NOMO-1 (cell line): ENCODE measurements at regions not wholly inside any gene's neighbourhood (a gene's known extent, or its start where the extent isn't known, plus 50 kb on each side); places are given as distances from the start of the nearest gene placed in this dataset.

ENCODE experiments used
- DNase-seq, 2 experiments: peaks; one replicate each; lab custom pipeline; 2025; ENCODE audit not compliant: unreplicated experiment in 2 of 2; lab: John Stamatoyannopoulos, UW

DNA sequence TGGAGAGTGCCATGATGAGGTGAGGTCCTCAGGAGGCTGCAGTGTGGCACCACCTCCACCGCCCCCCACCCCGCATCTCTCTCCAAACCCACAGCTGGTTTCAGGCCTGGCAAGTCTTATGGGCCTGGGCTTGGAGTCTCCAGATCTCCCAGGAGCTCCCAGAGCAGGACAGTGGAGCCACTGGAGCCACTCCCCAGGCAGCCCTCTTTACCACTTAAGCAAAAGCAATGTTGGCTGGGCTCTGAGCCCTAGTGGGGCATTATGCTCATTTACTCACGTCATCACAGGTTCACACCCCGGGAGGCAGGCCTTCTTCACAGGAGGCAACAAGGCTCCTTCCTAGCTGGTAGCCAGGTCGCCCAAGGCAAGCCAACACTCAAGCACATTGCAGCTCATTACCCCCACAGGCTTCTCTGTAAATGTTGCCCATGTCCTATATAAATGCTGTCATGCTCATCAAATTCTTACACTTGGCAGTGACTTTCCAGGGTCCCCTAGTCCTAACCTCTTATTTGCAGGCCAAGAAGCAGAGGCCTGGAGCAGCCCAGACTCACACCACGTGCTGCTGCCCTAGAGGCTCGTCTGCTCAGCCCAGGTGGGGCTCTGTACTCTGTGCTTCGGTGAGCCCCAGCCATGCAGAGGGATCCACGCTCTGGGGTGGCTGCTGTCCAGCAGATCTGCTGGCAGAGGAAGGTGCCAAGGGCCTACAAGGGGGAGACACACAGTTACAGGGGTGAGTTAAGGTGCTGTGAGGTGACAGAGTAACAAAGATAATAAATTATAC, 459.3 kb downstream of the MATN1 start:
- no peak for DNase-seq

GRCh38 chr1:30263405-30263804, 460.0 kb downstream of the MATN1 start:
- no peak for DNase-seq

- DNase-seq = no peak
Observed at GRCh38 chr1:30262158-30262557, 461.2 kb downstream of the MATN1 start.

DNA sequence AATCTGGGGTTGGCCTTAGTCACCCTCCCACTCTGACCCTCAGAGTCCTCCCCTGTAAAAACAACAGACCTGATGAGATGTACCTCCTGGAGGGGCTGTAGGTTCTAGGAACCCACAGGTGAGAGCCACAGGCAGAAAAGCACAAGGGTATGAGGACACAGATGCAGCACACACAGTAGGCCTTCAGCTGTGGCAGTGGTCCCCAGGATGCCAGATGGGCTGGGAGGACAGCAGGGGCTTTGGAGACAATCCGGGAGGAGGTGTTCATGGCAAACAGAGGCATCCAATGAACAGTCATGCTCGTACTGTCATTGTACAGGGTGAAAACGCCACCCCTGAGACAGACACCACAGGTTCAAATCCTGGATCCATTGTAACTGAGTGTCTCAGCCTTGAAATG, 463.1 kb downstream of the MATN1 start:
- no peak for DNase-seq

GRCh38 chr1:30259631-30260030, 463.8 kb downstream of the MATN1 start:
- DNase-seq = no peak

- no peak for DNase-seq
Observed at GRCh38 chr1:30258876-30259275, 464.5 kb downstream of the MATN1 start.

- DNase-seq = no peak
Observed at GRCh38 chr1:30258471-30258870, 464.9 kb downstream of the MATN1 start.

DNA sequence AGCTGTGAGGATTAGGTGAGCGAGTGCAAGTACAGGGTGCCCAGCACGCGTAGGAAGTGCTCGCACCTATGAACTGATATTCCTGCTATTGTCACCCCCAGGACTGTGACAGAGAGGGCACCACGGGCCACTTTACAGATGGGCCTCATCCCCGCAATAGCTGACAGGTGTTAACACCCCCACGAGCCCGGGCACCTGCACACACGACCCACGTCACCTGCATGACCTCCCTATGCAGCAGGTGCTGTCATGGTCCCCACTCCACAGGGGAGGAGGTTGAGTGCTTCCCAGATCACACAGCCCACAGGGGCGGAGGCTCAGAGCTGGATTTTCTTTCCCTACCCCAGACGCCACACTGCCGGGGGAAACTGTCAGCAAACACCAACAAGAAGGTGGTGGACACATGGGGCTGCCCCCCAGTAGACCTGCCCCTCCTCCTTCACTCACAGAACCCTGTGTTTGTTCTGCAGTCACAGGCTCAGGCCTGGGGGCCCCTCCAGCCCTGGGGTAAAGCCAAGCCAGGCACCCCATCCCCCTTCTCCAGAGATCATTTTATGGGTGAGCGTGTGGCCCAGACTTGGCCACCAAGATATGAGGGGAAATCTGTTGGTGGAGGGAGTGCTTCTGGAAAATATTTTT, 465.5 kb downstream of the MATN1 start:
- DNase-seq = no peak

GRCh38 chr1:30257322-30257721, 466.1 kb downstream of the MATN1 start:
- no peak for DNase-seq

DNA sequence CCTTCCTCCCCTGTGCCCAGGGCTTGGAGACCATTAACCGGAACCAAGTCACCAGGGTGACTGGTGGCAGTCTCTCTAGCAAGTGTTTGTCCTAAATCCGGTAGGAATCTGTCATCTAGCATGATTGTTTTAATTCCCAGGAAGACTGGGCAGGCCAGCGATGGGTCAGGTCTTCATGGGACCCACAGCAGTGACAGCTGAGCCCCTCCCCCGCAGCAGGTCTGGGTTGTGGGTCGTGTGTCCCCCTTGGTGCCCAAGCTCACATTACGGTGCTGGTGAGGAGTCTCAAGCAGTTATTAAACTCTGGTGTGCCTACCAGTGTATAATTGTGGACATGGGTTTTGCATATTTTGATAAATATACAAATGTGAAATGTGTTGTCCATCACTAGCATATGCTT, 466.5 kb downstream of the MATN1 start:
- DNase-seq = no peak

DNA sequence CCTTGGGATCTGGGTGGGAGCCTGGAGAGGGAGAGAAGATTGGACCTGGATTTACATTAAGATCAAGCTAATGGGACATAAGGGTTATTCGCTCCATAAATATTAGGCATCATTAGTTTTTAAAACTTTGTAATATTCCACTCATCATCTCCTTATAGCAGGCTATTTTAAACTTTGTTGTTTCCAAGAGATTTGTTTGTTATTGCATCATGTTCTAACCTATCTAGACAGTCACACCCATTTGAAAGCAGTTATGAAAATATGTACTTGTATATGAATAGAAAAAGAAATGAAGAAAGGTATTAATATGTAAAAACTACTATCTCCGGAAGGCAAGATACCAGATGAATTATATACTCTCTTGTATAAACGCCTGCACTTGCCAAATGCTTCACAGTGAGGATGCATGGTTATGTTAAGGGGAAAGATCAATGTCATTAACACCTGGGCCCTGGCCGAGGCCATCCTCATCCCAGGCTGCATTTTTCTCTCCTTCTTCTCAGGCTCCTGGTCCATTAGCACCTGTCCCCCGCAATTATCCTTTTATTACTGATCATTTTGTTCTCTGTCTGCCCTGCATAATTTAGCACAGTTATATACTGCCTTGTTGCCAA, 468.2 kb downstream of the MATN1 start:
- no peak for DNase-seq

GRCh38 chr1:30253807-30254440, 469.5 kb downstream of the MATN1 start:
- no peak for DNase-seq

DNA sequence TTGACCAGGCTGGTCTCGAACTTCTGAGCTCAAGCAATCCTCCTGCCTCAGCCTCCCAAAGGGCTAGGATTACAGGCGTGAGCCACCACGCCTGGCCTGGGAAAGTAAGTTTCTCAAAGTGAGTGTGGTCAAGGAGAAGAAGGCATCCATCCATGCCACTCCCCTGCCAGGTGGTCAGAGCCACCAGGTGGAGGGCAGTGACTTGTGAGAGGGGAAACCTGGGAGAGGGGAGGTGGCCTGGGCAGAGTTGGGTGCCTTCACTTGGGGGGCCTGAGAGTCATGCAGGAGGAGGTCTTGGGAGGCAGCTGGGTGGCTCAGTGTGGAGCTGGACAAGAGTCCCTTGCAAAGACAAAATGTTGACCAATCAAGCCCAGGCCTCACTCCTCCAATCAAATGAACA, 470.0 kb downstream of the MATN1 start:
- no peak for DNase-seq

- no peak for DNase-seq
Observed at GRCh38 chr1:30250984-30251850, 472.2 kb downstream of the MATN1 start.

DNA sequence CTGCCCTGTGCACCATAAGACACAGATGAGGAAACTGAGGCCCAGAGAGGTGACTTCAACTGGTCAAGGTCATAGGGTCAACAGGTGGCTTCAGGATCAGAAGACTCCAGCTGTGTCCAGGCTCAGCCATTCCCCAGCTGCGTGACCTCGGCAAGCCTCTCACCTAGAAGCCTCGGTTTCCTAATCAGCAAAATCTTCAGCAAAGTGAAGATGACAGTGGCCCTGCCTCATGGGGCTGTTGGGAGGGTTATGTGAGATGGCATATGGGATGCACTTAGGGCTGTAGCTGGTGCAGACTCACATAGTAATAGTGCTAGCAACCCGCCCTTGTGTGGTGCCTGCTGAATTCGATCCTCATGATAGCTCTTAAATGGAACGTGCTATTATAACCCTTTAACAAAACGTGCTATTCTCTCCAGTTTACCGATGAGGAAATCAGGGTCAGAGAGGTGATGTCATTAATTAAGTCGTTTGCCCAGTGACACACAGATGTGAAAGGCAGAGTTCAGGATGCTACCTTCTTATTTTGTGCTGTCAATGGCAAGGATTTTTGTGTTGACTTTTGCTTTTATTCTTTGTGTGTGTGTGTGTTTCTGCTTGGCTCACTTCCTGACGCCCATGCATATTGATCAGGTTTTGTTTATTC, 472.9 kb downstream of the MATN1 start:
- no peak for DNase-seq

- DNase-seq = no peak
Observed at GRCh38 chr1:30249446-30250337, 473.7 kb downstream of the MATN1 start.

DNA sequence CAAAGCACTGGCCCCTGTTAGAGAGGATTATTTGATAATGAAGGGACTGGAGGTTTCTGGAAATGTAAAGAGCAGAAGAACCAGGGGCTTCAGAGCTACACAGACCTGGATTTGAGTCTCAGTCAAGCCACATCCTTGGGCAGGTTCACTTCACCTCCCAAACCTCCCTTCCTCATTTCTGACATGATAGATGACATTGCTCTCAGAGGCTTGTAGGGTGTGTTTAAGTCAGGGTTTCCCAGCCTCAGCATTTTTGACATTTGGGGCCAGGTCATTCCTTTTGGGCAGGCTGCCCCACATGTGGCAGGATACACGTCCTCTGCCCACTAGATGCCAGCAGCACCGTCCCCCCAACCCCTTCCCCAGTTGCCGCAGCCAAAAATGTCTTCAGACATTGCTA, 474.6 kb downstream of the MATN1 start:
- no peak for DNase-seq

- no peak for DNase-seq
Observed at GRCh38 chr1:30248373-30248772, 475.0 kb downstream of the MATN1 start.

GRCh38 chr1:30244801-30245200, 478.6 kb downstream of the MATN1 start:
- DNase-seq = no peak
